Natural killer cell (primary cell): ENCODE measurements at regions not wholly inside any gene's neighbourhood (a gene's known extent, or its start where the extent isn't known, plus 50 kb on each side); places are given as distances from the start of the nearest gene placed in this dataset.

ENCODE experiments used
- ATAC-seq, 3 donors: fragments of 150-1000 bp in 2 of 3; fragments of 200-7000 bp in 1 of 3; cut with Tn5 transposase; 1 replicate in 1 of 3; 2 replicates in 2 of 3; pipeline ENCODE4 v1.10.0; 2021; ENCODE audit warnings: mild to moderate bottlenecking in 2 of 3, moderate library complexity in 2 of 3
- DNase-seq, 2 donors: peaks; one replicate each; pipeline versions ENCODE4 v3.0.0 to v3.0.0-alpha.2; 2013 to 2021; ENCODE audit warnings: mixed read lengths in 1 of 2
- H3K27ac ChIP-seq: one replicate; pipeline ENCODE4 v1.5.1; 2013; ENCODE audit warnings: mild to moderate bottlenecking, low read length
- H3K27me3 ChIP-seq: one replicate; pipeline ENCODE4 v1.6.1; 2013; ENCODE audit warnings: low read length; ENCODE audit not compliant: control insufficient read depth, insufficient read depth
- H3K36me3 ChIP-seq: one replicate; pipeline ENCODE4 v1.6.1; 2013; ENCODE audit warnings: low read length; ENCODE audit not compliant: control insufficient read depth, insufficient read depth
- H3K4me1 ChIP-seq: one replicate; pipeline ENCODE4 v1.6.1; 2013; ENCODE audit warnings: low read length; ENCODE audit not compliant: control insufficient read depth, insufficient read depth
- H3K4me3 ChIP-seq: one replicate; pipeline ENCODE4 v1.5.1; 2013; ENCODE audit warnings: low read length
- H3K9me3 ChIP-seq: one replicate; pipeline ENCODE4 v1.6.1; 2013; ENCODE audit warnings: low read length; ENCODE audit not compliant: control insufficient read depth, insufficient read depth
- H3K27ac Mint-ChIP-seq, 2 donors: one replicate each; pipeline ENCODE4 v1.8.0; 2022; ENCODE audit warnings: mild to moderate bottlenecking in 2 of 2, mixed read lengths in 2 of 2, moderate library complexity in 1 of 2
- H3K27me3 Mint-ChIP-seq, 2 donors: one replicate each; pipeline ENCODE4 v1.8.0; 2022; ENCODE audit warnings: low read depth in 2 of 2, mixed read lengths in 2 of 2
- H3K36me3 Mint-ChIP-seq: one replicate; pipeline ENCODE4 v1.8.0; 2022; ENCODE audit warnings: mixed read lengths
- H3K4me1 Mint-ChIP-seq, 2 donors: one replicate each; pipeline ENCODE4 v1.8.0; 2022; ENCODE audit warnings: mixed read lengths in 2 of 2
- H3K4me3 Mint-ChIP-seq: one replicate; pipeline ENCODE4 v1.8.0; 2022; ENCODE audit warnings: mild to moderate bottlenecking, moderate library complexity, mixed read lengths
- H3K9me3 Mint-ChIP-seq, 2 donors: one replicate each; pipeline ENCODE4 v1.8.0; 2022; ENCODE audit warnings: mixed read lengths in 2 of 2
- WGBS: methylation state at CpG from one replicate; pipeline ENCODE4 v1.1.7; 2013; ENCODE audit warnings: missing lambda C conversion rate; ENCODE audit not compliant: insufficient coverage; 5-methylcytosine and 5-hydroxymethylcytosine counted together
- intact Hi-C: fragments of 100-400 bp; cut with micrococcal nuclease; formaldehyde crosslinking; loops from one replicate; pipeline ENCODE4 v1.14.2; 2022
- TF ChIP-seq, protein P1 (sequence below): fragments of 200-600 bp; IDR thresholded peaks from one replicate; pipeline ENCODE4 v1.8.0; 2022; ENCODE audit warnings: antibody characterized with exemption

DNA sequence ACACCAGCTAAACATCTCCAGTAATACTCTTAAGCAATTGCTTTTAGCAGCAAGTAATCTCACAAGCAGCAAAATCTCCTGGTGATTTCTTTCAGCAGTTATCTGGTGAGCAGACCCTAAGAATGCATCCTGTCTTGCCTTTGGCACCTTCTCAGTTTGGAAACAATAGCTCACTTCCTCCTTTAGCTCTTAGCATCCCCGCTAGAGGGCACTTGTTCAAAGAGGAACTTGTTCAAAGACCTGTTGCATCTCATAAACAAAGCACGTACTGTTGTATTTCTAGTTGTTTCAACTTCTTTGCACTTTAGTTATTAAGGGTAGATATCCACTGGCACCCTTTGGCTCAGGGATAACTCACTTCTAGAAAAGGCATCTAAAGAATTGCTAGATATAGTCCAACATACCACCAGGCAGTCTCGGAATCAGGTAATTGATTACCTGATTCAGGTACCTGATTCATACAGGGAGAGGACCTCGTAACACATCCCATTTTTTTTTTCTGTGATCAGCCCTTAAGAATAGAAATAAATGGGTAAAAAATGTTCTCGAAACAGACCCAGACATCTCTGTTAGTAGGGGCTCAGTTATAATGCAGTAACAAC lies 81.9 kb upstream of the QRFPR start:
- peak in 1 of 2 donors; percentile 61 for DNase-seq
- intact Hi-C loops, result loop anchor here (1.0 kb wide), 1 partner anchor 264 kb away; no protein-coding TSS in a partner anchor
- H3K9me3 Mint-ChIP-seq, result peaks cover 3 to 6% of the 10 kb centered on the region in 2 donors
- 63% methylated on average over 3 of the region's 5 CpGs for WGBS
- H3K27ac ChIP-seq, result no peak overlapping the region
- H3K9me3 ChIP-seq, result peaks cover 3% of the 10 kb centered on the region
- no peak overlapping the region for H3K27ac Mint-ChIP-seq
- no peaks in the 10 kb centered on the region for H3K4me1 Mint-ChIP-seq
- TF ChIP-seq, protein P1, sequence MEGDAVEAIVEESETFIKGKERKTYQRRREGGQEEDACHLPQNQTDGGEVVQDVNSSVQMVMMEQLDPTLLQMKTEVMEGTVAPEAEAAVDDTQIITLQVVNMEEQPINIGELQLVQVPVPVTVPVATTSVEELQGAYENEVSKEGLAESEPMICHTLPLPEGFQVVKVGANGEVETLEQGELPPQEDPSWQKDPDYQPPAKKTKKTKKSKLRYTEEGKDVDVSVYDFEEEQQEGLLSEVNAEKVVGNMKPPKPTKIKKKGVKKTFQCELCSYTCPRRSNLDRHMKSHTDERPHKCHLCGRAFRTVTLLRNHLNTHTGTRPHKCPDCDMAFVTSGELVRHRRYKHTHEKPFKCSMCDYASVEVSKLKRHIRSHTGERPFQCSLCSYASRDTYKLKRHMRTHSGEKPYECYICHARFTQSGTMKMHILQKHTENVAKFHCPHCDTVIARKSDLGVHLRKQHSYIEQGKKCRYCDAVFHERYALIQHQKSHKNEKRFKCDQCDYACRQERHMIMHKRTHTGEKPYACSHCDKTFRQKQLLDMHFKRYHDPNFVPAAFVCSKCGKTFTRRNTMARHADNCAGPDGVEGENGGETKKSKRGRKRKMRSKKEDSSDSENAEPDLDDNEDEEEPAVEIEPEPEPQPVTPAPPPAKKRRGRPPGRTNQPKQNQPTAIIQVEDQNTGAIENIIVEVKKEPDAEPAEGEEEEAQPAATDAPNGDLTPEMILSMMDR, result peak; percentile 47
- no peaks in the 10 kb centered on the region for H3K4me1 ChIP-seq
- H3K4me3 Mint-ChIP-seq, result no peak overlapping the region
- peak; percentile 55 to 62 (median 61) for ATAC-seq
- H3K36me3 ChIP-seq, result no peaks in the 10 kb centered on the region
- H3K36me3 Mint-ChIP-seq, result no peaks in the 10 kb centered on the region
- no peak overlapping the region for H3K4me3 ChIP-seq
- H3K27me3 ChIP-seq, result no peaks in the 10 kb centered on the region
- peaks cover 7 to 18% of the 10 kb centered on the region in 2 donors for H3K27me3 Mint-ChIP-seq

DNA sequence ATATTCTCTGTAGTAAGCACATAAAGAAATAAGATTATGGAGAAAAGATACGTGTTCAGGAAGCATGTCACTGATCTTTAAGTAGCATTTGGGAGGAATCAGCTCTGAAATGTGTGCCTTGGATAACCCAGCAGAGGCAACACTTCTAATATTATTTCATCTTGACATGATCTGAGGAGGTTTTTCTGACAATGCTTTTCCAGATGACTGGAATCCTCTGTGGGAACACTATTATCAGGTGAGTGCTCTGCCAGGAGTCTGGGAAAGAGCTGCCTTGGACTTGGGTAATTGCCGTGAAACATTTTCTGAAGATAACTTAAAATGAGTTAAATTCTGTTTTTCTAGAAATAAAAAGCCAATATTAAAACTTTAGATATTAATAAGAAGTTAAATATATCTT lies 78.2 kb upstream of the QRFPR start:
- DNase-seq (no peak), ATAC-seq (no peak)
- Mint-ChIP-seq H3K27ac (no peak overlapping the region), H3K9me3 (no peaks in the 10 kb centered on the region), H3K4me3 (no peak overlapping the region), H3K36me3 (no peaks in the 10 kb centered on the region), H3K27me3 (peaks cover 11 to 15% of the 10 kb centered on the region in 2 donors), H3K4me1 (no peaks in the 10 kb centered on the region)
- no peaks in the 10 kb centered on the region for H3K4me1 ChIP-seq
- WGBS, result 64% methylated on average over 1 of the region's 2 CpGs
- intact Hi-C loops, result no loop called here
- H3K9me3 ChIP-seq, result no peaks in the 10 kb centered on the region
- H3K36me3 ChIP-seq, result no peaks in the 10 kb centered on the region
- H3K27me3 ChIP-seq, result no peaks in the 10 kb centered on the region
- TF ChIP-seq, protein P1, result no peak
- no peak overlapping the region for H3K4me3 ChIP-seq
- H3K27ac ChIP-seq, result no peak overlapping the region

DNA sequence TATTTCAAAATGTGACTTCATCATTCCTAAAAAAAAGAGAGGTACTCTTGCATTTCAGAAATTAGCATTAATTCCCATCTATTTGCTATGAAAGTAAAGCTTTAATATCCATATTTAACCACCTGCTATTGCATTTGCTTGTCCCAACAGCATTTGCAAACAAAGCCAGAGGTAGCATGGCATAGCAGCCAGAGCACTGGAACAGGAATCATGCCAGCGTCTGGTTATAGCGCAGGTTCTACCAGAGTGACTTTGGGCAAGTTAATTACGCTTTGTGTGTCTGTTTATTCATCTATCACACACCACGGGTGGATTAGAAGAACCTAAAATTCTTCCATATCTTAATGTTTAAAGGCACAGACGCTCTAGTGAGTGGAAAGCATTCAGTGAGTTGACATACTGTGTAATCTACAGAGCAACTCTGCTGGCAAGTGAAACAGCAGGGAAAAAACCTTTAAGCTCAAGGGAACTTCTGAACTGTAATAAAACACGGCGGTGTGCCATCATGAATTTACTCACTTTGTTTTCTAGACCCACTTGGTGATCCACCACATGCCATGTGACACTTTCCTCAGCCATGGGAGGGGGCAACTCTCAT lies 76.6 kb upstream of the QRFPR start:
- 88% methylated on average over 6 of the region's 7 CpGs for WGBS
- no peak overlapping the region for H3K27ac Mint-ChIP-seq
- H3K4me1 ChIP-seq, result no peaks in the 10 kb centered on the region
- no peaks in the 10 kb centered on the region for H3K27me3 ChIP-seq
- H3K4me1 Mint-ChIP-seq, result no peaks in the 10 kb centered on the region
- H3K27ac ChIP-seq, result no peak overlapping the region
- H3K36me3 ChIP-seq, result no peaks in the 10 kb centered on the region
- TF ChIP-seq, protein P1, result no peak
- no peak overlapping the region for H3K4me3 ChIP-seq
- intact Hi-C loops, result no loop called here
- H3K9me3 ChIP-seq, result no peaks in the 10 kb centered on the region
- H3K27me3 Mint-ChIP-seq, result peaks cover 16 to 17% of the 10 kb centered on the region in 2 donors
- H3K9me3 Mint-ChIP-seq, result no peaks in the 10 kb centered on the region
- no peak overlapping the region for H3K4me3 Mint-ChIP-seq
- DNase-seq (no peak), ATAC-seq (no peak)
- no peaks in the 10 kb centered on the region for H3K36me3 Mint-ChIP-seq

DNA sequence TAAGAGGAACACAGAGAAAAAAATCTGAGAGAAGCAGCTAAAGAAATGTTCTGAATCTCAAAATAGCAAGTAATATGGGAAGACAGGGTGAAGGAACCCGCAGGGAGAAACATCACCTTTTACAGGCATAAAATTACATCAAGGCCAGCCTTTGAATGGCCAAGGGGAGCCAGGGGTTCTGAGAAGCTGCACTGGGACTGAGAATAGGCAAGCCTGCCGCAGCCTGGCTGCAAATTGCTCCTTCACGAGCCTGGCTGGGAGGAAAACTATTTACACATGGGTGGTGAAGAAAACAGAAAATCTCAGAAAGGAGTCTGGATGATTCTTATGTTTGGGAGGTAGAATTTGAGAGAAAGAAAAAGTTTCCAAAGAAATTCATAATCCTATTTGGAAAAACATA lies 74.5 kb upstream of the QRFPR start:
- Histone ChIP-seq H3K36me3 (no peaks in the 10 kb centered on the region), H3K4me3 (no peak overlapping the region), H3K27ac (no peak overlapping the region), H3K27me3 (no peaks in the 10 kb centered on the region), H3K4me1 (no peaks in the 10 kb centered on the region), H3K9me3 (no peaks in the 10 kb centered on the region)
- WGBS, result 83% methylated on average over 3 of the region's 3 CpGs
- DNase-seq, result no peak
- H3K27me3 Mint-ChIP-seq, result peaks cover 16 to 17% of the 10 kb centered on the region in 2 donors
- intact Hi-C loops, result no loop called here
- no peak overlapping the region for H3K27ac Mint-ChIP-seq
- TF ChIP-seq, protein P1, result no peak
- H3K4me1 Mint-ChIP-seq, result no peaks in the 10 kb centered on the region
- no peaks in the 10 kb centered on the region for H3K9me3 Mint-ChIP-seq
- H3K36me3 Mint-ChIP-seq, result no peaks in the 10 kb centered on the region
- no peak for ATAC-seq
- H3K4me3 Mint-ChIP-seq, result no peak overlapping the region
